Brain microvascular endothelial cell (primary cell): ENCODE measurements at regions not wholly inside any gene's neighbourhood (a gene's known extent, or its start where the extent isn't known, plus 50 kb on each side); places are given as distances from the start of the nearest gene placed in this dataset.

Experiments used
- DNase-seq: peaks from one replicate; pipeline ENCODE4 v3.0.0-alpha.2; 2020
- H3K27ac ChIP-seq: fragments of 250-450 bp; sonication (Bioruptor Pico); 2 replicates; pipeline ENCODE4 v1.5.1; 2020; ENCODE audit warnings: mild to moderate bottlenecking, moderate library complexity
- H3K27me3 ChIP-seq: fragments of 250-450 bp; sonication (Bioruptor Pico); replicated peaks from 2 replicates; pipeline ENCODE4 v1.5.1; 2020; ENCODE audit warnings: mild to moderate bottlenecking
- H3K36me3 ChIP-seq: fragments of 250-450 bp; sonication (Bioruptor Pico); replicated peaks from 2 replicates; pipeline ENCODE4 v1.5.1; 2020; ENCODE audit warnings: mild to moderate bottlenecking
- H3K4me3 ChIP-seq: 2 replicates; pipeline ENCODE4 v1.5.1; 2011; ENCODE audit warnings: low read depth, mild to moderate bottlenecking, control low read depth, low read length, moderate library complexity
- in situ Hi-C: cut with HindIII; loops from 2 replicates; pipeline ENCODE4 v1.10.0; 2017; ENCODE audit warnings: low sequenced_read_pairs, low pct_ligation_motif_present
- TF ChIP-seq, protein P1 (sequence below): IDR thresholded peaks from 2 replicates; pipeline ENCODE4 v1.5.1; 2011; ENCODE audit warnings: low read depth, mild to moderate bottlenecking, moderate library complexity, low read length, control low read depth, inconsistent platforms; ENCODE audit errors: missing control alignments

DNA sequence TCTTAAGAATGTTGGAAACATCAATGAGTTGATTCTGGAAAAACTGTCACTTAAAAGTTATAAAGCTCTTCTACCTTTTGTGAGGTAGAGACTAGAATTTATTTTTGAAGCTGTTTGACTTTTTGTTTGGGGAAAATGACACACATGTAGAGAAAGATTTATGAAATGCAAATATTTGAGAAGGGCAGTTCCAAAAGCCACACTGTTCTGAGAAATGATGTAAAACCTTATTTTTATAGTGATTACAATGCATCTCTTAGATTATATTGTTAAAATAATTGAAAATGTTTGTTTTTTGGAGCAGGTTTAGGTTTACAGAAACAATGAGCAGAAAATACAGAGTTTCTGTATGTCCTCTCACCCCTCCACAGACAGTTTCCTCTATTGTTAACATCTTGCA is 116.1 kb upstream of the CMC1 start:
- TF ChIP-seq, protein P1, sequence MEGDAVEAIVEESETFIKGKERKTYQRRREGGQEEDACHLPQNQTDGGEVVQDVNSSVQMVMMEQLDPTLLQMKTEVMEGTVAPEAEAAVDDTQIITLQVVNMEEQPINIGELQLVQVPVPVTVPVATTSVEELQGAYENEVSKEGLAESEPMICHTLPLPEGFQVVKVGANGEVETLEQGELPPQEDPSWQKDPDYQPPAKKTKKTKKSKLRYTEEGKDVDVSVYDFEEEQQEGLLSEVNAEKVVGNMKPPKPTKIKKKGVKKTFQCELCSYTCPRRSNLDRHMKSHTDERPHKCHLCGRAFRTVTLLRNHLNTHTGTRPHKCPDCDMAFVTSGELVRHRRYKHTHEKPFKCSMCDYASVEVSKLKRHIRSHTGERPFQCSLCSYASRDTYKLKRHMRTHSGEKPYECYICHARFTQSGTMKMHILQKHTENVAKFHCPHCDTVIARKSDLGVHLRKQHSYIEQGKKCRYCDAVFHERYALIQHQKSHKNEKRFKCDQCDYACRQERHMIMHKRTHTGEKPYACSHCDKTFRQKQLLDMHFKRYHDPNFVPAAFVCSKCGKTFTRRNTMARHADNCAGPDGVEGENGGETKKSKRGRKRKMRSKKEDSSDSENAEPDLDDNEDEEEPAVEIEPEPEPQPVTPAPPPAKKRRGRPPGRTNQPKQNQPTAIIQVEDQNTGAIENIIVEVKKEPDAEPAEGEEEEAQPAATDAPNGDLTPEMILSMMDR: no peak
- Histone ChIP-seq H3K36me3 (no peaks in the 10 kb centered on the region), H3K4me3 (no peak overlapping the region), H3K27ac (no peak overlapping the region), H3K27me3 (no peaks in the 10 kb centered on the region)
- no peak for DNase-seq
- in situ Hi-C loops: no loop called here

DNA sequence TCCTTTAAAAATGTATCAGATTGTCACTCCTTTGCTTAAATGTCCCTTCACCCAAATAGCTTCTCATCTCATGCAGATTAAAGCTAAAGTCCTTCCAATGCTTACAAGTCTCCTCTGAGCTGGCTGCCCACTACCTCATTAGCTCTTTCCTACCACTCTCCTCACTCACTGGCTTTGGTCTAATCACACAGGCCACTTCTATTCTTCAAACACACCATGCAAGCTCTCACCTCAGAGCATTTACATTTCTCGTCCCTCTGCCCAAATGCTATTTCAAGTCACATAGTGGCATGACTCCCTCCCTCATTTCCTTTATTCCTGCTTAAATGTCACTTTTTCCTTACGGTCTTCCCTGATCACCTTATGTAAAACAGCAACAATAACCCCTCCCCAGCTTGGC is 110.6 kb upstream of the CMC1 start:
- Histone ChIP-seq H3K4me3 (no peak overlapping the region), H3K27me3 (no peaks in the 10 kb centered on the region), H3K27ac (no peak overlapping the region), H3K36me3 (no peaks in the 10 kb centered on the region)
- DNase-seq: no peak
- TF ChIP-seq, protein P1: no peak
- in situ Hi-C loops: no loop called here

DNA sequence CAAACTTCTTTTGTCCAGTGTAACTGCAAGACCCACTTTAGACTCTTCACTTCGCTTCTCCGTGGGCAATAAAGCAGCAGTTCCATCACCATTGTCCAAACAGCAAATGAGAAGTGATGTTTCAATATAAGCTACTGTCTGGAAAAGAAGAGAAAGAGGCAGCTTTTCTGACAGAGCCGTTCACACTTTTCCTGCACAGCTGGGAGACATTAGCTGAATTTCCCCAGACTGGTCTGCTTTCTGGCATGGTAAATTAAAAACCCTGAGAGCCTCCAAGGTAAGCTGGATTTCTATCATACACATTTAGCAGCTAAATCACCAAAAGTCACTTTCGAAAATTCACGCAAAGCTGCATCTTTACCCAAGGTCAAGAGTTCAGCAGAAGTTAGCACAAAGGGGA is 108.5 kb upstream of the CMC1 start:
- in situ Hi-C loops: no loop called here
- H3K36me3 ChIP-seq: no peaks in the 10 kb centered on the region
- no peak overlapping the region for H3K4me3 ChIP-seq
- H3K27ac ChIP-seq: no peak overlapping the region
- TF ChIP-seq, protein P1: no peak
- DNase-seq: no peak
- H3K27me3 ChIP-seq: no peaks in the 10 kb centered on the region

DNA sequence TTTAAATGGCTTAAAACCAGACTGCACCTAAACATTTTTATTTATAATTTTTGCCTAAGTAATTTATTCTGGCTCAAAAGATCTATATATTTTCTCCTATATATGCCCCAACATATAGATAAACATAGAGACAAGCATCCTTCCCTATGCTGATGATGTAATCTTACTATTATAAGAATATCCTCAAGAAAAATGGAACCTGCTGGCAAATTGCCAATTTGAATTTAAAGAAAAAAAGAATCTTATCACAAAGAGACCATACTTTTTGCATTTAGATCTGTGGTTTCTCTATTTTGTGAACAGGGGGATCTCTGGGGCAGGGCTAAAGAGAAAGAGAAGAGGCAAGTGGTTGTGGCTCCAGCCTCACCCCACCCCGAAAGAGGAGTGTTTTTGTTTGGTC is 107.2 kb upstream of the CMC1 start:
- Histone ChIP-seq H3K27me3 (no peaks in the 10 kb centered on the region), H3K27ac (no peak overlapping the region), H3K4me3 (no peak overlapping the region), H3K36me3 (no peaks in the 10 kb centered on the region)
- in situ Hi-C loops: no loop called here
- no peak for DNase-seq
- TF ChIP-seq, protein P1: no peak

DNA sequence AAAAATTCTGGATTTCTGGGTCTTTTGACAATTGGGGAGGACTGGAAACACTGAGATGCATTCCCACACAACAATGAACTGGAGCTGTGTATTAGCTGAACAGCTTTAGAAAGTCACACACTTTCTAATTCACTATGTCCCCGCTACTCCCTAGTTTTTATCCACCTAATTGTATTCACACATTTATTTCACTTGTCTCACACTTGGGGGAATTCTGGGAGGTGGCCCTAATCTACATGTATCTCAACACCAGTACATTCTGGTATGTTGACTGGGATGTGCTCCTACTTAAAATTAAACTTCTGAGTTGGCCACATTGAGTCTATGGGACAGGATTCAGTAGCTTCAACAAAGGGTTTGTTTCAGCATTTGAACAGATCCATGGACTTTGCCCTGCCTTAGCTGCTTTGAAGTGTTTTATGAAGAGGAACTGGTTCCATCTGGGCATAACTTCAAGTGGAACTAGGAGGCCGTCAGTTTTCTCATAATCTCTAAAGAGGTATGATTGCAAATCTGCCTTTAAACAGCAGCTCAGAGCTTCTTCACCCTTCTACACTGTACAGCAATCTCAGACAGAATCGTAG is 106.5 kb upstream of the CMC1 start:
- Histone ChIP-seq H3K27ac (no peak overlapping the region), H3K27me3 (no peaks in the 10 kb centered on the region), H3K4me3 (no peak overlapping the region), H3K36me3 (no peaks in the 10 kb centered on the region)
- in situ Hi-C loops: no loop called here
- TF ChIP-seq, protein P1: no peak
- no peak for DNase-seq

DNA sequence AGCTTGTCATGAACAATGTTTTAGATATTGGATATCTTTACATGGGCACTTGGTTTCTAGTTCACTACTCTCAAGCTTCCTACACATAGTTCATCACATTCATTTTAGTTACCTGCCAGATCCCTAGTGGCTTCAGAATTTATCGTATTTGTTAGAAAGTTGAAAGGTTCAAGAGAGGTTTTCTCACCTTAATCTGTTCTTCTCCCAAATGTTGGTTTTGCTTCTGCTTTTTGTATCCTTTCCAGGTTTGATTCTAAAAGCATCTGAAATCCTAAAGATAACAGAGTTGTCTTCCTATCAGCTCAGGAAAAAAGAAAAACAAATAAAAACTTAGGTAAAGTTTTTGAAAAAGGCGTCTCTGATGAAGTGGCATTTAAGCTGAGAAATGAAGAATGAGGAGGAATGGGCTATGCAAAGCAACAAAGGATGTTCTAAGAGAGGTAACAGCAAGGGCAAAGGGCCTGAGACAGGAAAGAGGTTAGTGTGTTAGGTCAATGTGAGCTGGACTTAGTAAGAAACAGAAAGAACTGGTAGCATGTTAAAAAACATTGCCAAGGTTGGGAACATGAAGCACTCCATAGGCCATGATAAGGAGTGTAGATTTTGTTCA is 104.7 kb upstream of the CMC1 start:
- in situ Hi-C loops: no loop called here
- Histone ChIP-seq H3K27me3 (no peaks in the 10 kb centered on the region), H3K27ac (no peak overlapping the region), H3K36me3 (no peaks in the 10 kb centered on the region), H3K4me3 (no peak overlapping the region)
- no peak for DNase-seq
- TF ChIP-seq, protein P1: no peak
